GM12891 (cell line): ENCODE measurements at regions not wholly inside any gene's neighbourhood (a gene's known extent, or its start where the extent isn't known, plus 50 kb on each side); places are given as distances from the start of the nearest gene placed in this dataset.

ENCODE experiments used
- POLR2A ChIP-seq: IDR thresholded peaks from 2 replicates; pipeline ENCODE4 v1.6.1; 2011; ENCODE audit warnings: low read depth, low read length, control low read depth
- POLR2AphosphoS5 ChIP-seq: IDR thresholded peaks from 2 replicates; pipeline ENCODE4 v1.6.1; 2011; ENCODE audit warnings: low read depth, low read length, control low read depth
- SPI1 ChIP-seq: IDR thresholded peaks from 2 replicates; pipeline ENCODE4 v1.6.1; 2011; ENCODE audit warnings: low read depth, low read length, control low read depth

DNA sequence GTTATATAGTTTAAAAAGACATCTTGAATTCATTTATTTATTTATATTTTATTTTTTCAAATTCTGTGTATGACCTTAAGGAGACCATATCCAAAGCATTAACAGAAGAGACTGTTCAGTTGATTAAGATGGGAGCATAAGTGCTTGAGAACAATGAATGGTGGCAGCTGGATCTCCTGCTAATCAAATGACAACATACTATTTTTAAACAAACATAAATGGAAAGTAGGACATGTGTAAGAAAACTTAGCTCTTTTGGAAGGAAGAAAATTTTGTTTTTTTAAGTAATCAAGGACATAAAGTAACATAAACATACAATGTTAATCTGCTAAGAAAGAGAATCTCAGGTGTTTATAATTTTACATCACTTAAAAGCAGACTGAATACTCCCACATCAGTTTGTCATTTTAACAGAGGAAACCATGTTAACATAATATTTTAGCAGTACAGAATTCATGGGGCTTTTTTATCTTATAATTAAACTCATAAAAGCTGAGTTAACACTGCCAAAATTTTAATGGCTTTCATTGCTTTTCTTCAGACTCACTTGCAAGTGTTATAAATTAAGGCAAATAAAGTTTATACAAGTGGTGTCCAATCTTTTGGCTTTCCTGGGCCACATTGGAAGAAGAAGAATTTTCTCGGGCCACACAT is 95.1 kb downstream of the MAD2L1 start:
- no peak for TF ChIP-seq POLR2AphosphoS5
- no peak for TF ChIP-seq POLR2A
- no peak for TF ChIP-seq SPI1
